ENCODE measurements at regions not wholly inside any gene's neighbourhood (a gene's known extent, or its start where the extent isn't known, plus 50 kb on each side); places are given as distances from the start of the nearest gene placed in this dataset.
A peak's percentile ranks its signal among the peaks of the same experiment; 100 is the strongest.

DNA sequence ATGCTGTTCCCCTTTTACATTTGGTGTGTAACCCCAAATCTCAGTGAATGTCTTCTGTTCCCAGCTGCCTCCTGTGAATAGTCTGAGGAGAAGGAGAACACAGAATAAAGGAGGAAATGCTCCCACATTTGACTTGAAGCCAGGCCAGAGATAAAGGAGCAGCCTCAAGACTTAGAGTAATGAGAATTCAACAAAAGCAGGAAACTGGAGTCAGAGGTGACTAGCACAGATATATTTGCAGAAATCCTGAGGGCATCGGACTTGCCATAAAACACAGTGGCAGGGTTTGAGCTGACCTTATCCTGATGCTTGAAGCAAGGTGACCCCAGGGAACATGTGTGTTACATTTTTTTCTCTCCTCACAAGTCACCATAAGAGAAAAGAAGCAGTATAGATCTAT lies 291.4 kb upstream of the RND3 start:
- DNase-seq (ENCODE audit: extremely low read depth in 1 of 11, low read depth in 9 of 11, low spot score in 4 of 11): peak in 1 of 11 donors; percentile 57

DNA sequence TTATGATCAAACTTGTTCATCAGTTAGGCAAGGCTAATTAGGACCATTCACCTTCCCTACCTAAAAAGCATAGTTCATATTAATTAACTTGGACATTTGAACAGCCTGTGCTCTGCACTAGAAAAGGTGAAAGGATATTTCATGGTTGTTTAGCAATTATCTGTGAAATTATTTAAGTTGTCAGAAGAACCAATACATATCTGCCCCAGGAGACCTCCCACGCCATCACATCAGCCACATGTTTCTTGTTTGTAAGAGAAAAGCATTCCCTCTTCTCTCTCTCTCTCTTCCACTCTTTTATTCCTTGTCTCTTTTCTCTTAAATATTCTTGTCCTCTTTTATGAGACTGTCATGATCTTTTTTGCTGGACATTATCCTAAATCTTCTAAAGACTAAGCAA lies 282.0 kb upstream of the RND3 start:
- no peak for DNase-seq (ENCODE audit: extremely low read depth in 1 of 11, low read depth in 9 of 11, low spot score in 4 of 11)

GRCh38 chr2:150767991-150768746 lies 280.7 kb upstream of the RND3 start:
- peak in 3 of 11 donors; percentile 26 to 52 (median 38) for DNase-seq (ENCODE audit: extremely low read depth in 1 of 11, low read depth in 9 of 11, low spot score in 4 of 11)

DNA sequence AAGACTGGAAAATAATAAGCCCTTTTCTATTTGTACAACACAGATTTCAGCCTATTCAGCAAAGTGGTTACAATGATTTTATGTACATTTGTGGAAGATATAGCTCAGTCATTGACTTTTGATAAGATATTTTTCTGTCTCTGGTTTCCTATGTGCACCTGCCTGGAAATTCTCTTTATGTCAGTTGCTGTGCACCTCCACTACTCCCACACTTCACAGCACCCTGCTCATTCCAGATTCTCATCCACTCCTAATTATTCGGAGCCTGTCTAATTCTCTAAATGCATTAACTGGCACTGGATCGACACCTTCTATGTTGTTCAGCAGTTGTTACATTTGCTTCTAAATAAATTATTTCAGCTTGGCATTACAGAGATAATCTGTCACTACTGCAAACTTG lies 275.1 kb upstream of the RND3 start:
- DNase-seq (ENCODE audit: extremely low read depth in 1 of 11, low read depth in 9 of 11, low spot score in 4 of 11): no peak

GRCh38 chr2:150759531-150759930 lies 272.1 kb upstream of the RND3 start:
- no peak for DNase-seq (ENCODE audit: extremely low read depth in 1 of 11, low read depth in 9 of 11, low spot score in 4 of 11)

- DNase-seq (ENCODE audit: extremely low read depth in 1 of 11, low read depth in 9 of 11, low spot score in 4 of 11): no peak
Observed at GRCh38 chr2:150759106-150759505, 271.6 kb upstream of the RND3 start.

DNA sequence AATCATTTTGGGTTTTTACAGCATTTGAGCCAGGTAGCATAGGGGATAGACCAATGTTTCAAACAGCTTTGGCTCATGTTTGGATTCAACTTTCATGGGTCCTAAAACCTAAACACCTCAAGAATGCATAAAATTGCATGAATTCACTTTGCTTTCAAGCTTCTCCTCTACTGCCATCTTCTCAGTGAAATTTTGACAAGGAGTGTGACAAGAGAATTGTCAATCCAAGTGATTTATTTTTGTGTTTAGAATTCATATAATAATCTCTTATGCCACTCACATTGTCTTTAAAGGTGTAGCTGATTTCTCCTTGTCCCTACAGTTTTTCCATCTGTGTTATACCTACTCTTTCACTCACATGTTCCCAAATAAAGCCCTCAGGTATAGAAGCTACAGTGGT lies 264.8 kb upstream of the RND3 start:
- no peak for DNase-seq (ENCODE audit: extremely low read depth in 1 of 11, low read depth in 9 of 11, low spot score in 4 of 11)

GRCh38 chr2:150750720-150751119 lies 263.3 kb upstream of the RND3 start:
- DNase-seq (ENCODE audit: extremely low read depth in 1 of 11, low read depth in 9 of 11, low spot score in 4 of 11): no peak

GRCh38 chr2:150742094-150742493 lies 254.6 kb upstream of the RND3 start:
- no peak for DNase-seq (ENCODE audit: extremely low read depth in 1 of 11, low read depth in 9 of 11, low spot score in 4 of 11)

DNA sequence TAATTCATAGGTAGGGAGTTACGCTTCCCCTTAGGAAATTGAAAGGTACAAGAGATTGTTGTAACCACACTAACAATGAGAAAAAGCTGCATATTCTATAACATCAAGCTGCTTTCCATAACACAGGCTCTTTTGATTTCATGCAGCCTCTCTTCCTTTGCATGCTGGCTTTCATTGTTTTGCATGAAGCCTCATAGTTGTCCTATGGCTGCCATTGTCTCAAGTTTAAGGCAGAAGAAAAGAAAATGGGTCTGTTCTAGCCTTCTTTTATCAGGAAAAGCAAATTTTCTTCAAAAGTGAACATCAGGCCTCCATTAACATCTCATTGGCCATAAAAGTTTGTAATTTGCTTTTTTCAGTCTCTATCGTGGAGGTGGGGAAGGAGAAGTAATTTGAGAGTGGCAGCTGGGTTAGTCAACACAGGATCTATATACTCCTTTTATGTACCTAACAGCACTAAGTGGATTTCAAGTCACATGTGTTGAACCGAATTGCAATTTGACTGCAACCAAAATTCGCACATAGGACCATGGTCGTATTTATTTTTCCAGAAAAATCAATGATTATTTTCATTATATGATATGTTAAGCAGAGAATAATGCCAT lies 248.5 kb upstream of the RND3 start:
- no peak for DNase-seq (ENCODE audit: extremely low read depth in 1 of 11, low read depth in 9 of 11, low spot score in 4 of 11)

DNA sequence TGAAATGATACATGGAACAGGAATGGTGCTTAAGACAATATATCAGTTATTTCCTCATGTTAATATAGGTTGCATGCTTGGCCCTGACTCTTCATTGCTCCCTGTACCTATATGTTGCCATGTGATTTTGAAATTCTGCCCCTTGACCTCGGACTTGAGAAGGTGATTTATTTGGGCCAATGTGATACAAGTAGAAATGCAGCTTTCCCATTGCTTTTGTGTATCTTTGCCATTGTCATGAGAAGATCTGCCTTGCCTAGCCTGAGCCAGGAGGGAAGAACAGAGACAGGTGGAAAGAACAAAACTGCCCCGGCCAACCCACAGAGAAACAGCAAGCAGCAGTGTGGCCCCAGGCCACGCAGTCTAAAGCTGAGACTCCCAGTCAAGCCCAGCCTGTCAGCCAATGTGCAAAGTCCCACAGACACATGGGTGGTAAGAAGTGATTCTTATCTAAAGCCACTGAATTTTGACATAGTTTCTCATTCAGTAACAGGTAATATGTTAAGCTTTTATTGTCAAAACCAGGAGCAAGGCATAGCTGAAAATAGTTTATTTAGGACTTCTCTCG lies 245.7 kb upstream of the RND3 start:
- no peak for DNase-seq (ENCODE audit: extremely low read depth in 1 of 11, low read depth in 9 of 11, low spot score in 4 of 11)

GRCh38 chr2:150732491-150732890 lies 245.0 kb upstream of the RND3 start:
- no peak for DNase-seq (ENCODE audit: extremely low read depth in 1 of 11, low read depth in 9 of 11, low spot score in 4 of 11)

DNA sequence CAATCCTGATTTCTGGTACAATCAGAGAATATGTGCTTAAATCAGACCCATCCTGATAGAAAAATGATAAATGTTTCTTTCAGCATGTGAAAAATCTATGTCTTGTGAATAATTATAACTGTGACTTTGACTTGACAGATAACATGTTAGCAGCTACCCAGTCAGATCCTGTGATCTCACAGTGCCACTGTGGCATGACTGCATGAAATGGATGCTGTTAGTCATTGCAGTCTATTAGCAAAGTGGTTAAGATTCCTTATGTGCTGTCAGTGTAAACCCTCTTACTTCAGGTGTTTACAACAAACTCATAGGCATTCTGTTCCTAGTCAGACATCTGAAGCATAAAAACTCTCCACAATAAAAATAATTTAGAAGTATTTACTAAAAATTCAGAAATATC lies 244.6 kb upstream of the RND3 start:
- no peak for DNase-seq (ENCODE audit: extremely low read depth in 1 of 11, low read depth in 9 of 11, low spot score in 4 of 11)

- no peak for DNase-seq (ENCODE audit: extremely low read depth in 1 of 11, low read depth in 9 of 11, low spot score in 4 of 11)
Observed at GRCh38 chr2:150729495-150729955, 242.1 kb upstream of the RND3 start.

DNA sequence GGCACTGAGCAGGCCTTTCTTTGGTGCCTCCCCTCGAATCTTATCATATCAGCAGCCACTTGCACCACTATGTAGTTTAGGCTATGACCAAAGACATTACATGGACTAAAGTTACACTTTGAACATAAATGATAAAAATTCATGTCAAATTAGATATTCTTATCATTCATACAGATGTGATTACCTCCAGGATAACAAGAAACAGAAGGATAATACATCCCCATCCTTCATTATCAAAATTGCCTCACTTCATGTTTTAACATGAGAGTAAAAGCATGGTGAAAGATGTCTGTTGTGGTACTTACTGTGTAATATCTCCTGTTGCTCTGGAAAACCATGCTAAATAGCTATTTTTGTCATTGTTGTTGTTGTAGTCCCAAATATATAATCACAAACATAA lies 230.8 kb upstream of the RND3 start:
- no peak for DNase-seq (ENCODE audit: extremely low read depth in 1 of 11, low read depth in 9 of 11, low spot score in 4 of 11)

- DNase-seq (ENCODE audit: extremely low read depth in 1 of 11, low read depth in 9 of 11, low spot score in 4 of 11): no peak
Observed at GRCh38 chr2:150716186-150716585, 228.7 kb upstream of the RND3 start.

DNA sequence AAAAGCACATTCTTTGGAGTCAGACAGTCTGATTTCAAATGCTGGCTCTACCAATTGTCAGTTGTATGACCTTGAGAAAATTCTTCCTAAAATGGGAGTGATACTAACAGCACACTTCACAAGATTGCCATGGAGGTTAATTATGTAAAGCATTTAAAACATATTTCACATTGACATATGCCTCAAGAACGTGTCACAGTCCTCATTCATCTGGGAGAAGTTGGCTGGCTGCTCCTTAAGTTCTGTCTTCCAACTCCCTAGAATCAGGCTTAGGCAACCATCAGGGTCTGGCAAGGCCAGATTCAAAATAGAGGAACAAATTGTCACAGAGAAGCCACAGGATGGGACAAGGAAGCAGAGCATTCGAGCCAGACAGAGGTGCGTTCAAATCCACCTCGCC lies 228.0 kb upstream of the RND3 start:
- DNase-seq (ENCODE audit: extremely low read depth in 1 of 11, low read depth in 9 of 11, low spot score in 4 of 11): no peak

GRCh38 chr2:150710916-150711315 lies 223.4 kb upstream of the RND3 start:
- DNase-seq (ENCODE audit: extremely low read depth in 1 of 11, low read depth in 9 of 11, low spot score in 4 of 11): no peak

GRCh38 chr2:150710041-150710440 lies 222.6 kb upstream of the RND3 start:
- DNase-seq (ENCODE audit: extremely low read depth in 1 of 11, low read depth in 9 of 11, low spot score in 4 of 11): no peak

GRCh38 chr2:150706561-150706960 lies 219.1 kb upstream of the RND3 start:
- no peak for DNase-seq (ENCODE audit: extremely low read depth in 1 of 11, low read depth in 9 of 11, low spot score in 4 of 11)

GRCh38 chr2:150705767-150706166 lies 218.3 kb upstream of the RND3 start:
- DNase-seq (ENCODE audit: extremely low read depth in 1 of 11, low read depth in 9 of 11, low spot score in 4 of 11): no peak

Data from renal cortex interstitium (tissue), 11 donors.